ENCODE measurements at regions not wholly inside any gene's neighbourhood (a gene's known extent, or its start where the extent isn't known, plus 50 kb on each side); places are given as distances from the start of the nearest gene placed in this dataset.
A peak's percentile ranks its signal among the peaks of the same experiment; 100 is the strongest.
"Not testable (repeated sequence)": the region's sequence is repeated elsewhere in the genome, so short reads cannot be mapped to it uniquely, and the experiment has no call there.

DNA sequence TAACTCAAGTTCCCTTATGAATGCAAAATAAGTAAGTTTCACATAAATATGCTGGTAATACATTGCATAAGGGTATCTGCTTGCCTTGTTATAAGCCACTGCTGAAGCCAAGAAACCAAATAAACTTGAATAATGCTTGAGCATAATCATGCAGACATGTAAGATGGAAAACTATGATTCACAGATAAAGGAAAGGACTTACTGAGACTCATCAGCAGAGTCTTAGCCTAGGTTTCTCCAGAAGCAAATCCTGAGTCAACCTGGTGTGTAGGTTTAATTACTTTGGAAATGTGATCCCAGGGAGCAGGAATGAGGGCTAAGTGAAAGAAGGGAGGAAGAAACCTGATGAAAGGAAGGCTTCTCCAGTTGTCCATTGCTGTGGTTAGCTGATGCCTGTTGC lies 107.7 kb upstream of the BTG1 start:
- DNase-seq, result peak; percentile 6

DNA sequence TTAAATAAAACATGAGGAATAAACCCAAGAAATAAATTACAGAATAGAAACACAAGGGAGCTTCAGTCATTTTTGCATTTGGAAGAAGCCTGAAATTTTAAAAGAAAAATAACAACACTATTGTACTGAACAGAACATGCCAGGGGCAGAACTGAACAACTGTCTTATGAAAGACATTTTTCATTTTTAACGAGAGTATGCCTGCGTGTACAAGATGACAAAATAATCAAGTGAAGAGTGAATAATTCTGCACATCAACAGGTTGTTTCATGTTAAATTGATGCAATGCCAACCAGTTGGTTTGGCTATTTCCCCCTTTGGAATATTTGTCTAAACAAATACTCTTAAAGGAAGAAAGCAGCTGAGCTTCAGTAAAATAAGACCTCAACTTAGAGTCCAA lies 103.3 kb upstream of the BTG1 start:
- no peak for DNase-seq

DNA sequence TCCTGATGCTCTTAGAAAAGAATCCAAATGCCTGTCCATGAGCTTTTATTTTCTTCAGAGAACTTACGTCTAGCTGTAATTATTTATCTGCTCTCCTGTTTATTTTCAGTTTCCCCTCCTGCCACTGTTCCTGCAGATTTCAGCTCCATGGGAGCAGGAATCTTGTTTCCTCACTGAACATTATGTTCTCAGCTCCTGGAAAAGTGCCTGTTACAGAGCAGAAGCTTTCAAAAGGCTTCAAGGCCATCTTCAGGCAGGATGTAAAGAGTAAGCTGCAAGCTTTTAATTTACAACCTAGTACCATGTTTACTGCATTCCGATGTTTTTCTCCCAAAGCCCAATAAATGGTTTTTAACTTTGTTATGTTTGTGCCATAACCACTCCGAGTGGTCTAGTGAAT lies 98.4 kb upstream of the BTG1 start:
- no peak for DNase-seq

DNA sequence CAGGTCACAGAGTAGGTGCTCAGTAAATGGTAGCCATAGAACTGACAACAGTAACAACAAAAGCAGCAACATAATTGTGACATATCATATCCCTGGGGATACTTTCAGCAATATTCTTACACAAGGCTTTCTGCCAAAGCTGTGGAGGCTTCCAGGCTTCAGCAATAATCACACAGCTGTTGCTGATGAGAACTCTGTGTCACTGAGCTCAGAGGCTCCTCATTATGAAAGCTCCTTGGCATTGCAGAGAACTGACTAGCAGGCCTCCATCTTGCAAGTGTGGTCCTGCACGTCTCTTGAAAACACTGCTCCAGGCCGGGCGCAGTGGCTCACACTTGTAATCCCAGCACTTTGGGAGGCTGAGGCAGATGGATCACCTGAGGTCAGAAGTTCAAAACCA lies 97.3 kb upstream of the BTG1 start:
- peak; percentile 23 for DNase-seq

DNA sequence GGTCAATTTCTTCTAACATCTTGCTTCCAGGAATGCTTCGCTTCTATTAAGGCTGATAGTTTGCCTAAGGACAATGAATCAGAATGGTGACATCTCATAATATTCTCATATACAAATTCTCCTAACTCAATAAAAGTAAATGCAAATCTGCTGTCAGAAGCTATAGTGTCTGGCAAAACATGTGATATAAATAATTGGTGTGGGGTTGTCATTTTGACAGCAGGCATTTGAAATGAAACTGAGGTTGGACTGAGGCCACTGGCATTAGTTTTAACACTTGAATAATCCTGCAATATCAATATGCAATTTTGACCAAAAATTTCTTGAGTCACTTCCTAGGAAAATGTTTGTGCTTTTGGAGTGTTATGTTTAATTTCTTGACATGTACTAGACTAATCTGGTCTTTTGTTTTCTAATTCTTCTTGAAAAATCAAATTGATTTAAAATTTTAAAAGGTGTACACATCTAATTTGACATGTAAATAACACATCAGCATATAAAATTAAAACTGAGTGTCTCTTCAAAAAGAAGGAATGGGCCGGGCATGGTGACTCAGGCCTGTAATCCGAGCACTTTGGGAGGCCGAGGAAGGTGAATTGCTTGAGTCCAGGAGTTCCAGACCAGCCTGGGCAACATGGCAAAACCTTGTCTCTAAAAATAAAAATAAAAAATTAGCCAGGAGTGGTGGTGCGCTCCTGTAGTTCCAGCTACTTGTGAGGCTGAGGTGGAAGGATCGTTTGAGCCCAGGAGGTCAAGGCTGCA lies 92.3 kb upstream of the BTG1 start:
- DNase-seq, result no peak

DNA sequence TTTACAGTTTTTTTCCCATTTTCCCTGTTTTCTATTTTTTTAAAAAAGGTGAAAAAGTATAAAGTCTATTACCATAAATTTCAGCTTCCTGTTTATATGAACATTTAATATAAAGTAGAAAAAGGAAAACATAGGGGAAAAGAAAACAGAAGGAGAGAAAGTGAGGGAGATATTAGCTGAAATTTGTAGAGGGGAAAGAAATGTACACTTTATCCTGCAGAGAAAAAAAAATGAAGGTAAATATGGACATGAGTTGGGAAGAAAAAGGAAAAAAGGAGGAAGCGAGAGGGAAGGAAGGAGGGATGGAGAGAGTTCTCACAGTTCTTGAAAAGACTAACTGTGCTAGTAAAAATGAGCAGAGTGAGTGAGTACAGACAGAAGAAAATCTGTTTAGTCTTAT lies 91.6 kb upstream of the BTG1 start:
- no peak for DNase-seq

DNA sequence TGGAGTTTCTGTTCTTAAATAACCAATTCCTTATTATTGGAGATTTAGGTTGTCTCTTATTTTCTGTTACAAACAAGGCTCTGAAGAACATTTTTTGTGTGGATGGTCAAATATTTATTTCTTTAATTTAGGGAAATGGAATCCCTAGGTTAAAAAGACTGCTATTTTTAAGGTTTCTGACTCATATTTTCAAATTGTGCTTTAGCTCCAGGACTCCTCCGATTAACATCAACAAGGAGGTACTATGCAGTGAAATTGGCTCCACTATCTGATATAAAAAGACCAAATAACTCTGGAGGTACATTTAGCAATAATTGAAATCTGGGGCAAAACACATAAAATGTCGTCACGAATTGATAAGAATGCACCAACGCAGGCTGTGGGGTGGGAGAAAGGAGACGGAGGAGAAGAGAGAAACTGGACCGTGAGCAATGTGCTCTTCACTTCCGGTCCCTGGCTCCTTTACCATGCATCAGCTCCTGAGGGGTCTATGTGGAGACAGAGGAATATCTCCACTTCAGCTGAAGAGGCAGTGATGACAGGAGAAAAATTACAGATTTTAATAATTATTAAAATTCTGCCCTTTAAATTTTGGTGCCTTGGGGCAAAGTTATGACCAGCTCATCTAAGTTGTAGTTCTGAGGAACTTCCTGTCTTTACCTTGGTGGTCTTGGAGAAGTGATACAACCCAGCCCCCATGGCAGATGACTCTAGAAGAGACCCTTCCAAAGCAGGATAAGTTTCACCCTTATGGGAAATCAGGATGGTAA lies 90.2 kb upstream of the BTG1 start:
- DNase-seq, result no peak

DNA sequence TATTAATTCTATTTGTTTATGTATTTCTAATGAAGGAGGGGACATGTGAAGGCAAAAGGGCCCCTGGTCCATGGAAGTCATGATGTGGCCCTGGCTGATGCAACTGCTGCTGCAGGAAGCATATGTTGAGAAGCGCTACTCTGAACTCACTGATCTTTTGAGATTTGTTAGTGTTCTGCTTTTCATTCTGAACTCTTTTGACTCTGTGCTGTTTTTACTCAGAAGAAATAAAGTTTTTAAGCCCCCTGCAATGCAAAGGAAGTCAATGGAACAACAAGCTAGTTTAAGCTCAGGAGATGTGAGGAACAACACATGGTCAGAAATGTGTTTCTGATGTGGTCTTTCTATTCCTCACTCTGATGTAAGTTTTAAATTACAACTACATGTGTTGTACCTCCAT lies 88.9 kb upstream of the BTG1 start:
- DNase-seq, result no peak

DNA sequence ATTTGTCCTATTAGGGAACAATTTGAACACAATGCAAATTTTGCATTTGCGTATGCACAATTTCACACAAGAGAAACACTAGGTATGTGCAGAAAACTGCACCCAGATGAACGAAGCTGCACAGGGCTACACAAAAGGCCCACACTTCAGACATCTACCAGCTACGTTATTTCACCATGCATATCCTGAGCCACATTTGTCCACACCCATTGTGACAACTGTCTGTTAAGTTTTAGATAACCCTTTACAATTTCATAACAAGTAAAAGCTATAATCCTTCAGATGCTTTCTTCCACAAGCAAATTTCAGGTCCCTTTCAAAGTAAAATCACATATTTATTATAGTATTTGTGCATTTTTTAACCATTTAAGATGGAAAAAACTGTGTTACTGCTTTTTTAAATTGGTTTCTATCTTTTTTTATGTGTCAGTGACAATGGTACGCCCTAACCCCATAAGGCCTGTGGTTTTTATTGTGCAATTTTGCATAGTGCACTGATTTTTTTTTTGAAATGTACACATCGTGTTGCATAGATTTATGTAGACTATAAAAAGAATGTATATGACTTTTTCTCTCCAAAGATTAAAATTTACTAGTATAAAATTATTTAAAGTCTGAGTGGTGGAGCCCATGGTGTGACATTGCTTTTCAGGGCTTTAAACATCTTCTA lies 87.8 kb upstream of the BTG1 start:
- no peak for DNase-seq

DNA sequence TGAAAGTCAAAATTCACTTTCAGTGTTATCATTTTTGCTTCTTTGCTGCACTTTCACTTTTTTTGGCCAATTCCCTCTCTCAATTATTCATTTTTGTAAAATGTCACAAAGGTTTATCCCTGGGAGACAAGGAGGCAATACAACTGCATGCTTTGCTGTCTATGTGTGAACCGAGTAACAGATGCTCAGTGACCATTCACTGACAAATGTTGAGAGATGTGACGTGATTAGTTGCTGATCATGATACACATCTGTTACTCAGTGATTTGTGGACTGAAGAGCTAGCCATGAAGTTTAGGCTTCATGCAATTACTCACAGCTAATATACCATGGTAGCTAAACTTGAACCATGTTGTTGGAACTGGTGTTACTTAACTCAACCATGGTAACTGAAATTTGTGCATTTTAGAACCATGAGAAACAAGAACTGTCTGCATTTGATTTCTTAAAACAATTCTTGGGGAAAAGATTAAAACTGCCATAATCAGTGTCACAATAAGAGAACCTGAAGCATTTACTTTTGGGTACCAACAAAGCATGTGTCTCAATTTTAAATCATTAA lies 86.8 kb upstream of the BTG1 start:
- peak; percentile 23 for DNase-seq

DNA sequence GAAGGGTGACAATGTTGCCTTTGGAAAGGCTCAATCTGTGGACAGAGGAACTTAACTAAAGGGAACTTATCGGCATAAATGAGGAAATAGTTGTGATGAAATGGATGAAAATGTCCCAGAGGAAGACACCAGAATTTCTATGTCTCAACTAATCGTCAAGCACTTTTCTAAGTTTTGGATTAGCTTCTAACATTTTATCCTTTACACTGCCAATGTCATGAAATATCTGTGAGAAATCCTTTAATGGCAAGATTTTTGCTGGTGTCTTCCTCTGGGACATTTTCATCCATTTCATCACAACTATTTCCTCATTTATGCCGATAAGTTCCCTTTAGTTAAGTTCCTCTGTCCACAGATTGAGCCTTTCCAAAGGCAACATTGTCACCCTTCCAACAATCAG lies 86.3 kb upstream of the BTG1 start:
- DNase-seq, result not testable (repeated sequence)

DNA sequence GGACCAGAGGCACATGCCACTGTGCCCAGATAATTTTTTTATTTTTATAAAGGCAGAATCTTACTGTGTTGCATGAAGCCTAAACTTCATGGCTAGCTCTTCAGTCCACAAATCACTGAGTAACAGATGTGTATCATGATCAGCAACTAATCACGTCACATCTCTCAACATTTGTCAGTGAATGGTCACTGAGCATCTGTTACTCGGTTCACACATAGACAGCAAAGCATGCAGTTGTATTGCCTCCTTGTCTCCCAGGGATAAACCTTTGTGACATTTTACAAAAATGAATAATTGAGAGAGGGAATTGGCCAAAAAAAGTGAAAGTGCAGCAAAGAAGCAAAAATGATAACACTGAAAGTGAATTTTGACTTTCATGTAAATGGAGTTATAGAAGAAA lies 85.9 kb upstream of the BTG1 start:
- DNase-seq, result not testable (repeated sequence)

DNA sequence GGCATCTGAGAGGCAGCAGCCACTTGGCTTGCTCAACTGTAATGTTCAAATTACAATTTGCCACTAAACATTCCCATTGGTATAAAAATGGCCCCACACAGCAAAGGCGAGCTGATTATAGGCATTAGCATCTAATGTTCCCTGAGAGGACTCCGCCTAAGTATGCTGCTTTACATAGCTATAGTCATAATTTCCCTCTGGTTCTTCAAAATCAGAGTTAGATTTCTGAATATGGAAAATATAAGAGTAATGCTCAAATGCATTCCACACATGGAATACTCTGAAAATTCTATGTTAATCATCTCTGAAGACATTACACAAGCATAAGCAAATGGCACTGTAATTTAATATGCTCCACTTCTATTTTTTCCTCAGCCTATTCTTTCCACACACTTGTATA lies 83.7 kb upstream of the BTG1 start:
- no peak for DNase-seq

DNA sequence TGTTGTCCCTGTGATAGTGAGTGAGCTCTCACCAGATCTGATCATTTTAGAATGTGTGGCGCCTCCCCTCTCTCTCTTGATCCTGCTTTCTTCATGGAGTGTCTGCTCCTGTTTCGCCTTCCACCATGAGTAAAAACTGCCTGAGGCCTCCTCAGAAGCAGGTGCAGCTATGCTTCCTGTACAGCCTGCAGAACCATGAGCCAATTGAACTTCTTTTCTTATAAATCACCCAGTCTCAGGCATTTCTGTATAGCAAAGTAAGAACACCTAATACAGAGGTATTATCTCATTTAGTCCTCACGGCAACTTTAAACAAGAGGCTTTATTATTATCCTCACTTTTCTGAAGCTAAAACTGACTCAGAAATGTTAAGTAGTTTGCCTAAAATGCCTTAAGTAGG lies 81.3 kb upstream of the BTG1 start:
- no peak for DNase-seq

DNA sequence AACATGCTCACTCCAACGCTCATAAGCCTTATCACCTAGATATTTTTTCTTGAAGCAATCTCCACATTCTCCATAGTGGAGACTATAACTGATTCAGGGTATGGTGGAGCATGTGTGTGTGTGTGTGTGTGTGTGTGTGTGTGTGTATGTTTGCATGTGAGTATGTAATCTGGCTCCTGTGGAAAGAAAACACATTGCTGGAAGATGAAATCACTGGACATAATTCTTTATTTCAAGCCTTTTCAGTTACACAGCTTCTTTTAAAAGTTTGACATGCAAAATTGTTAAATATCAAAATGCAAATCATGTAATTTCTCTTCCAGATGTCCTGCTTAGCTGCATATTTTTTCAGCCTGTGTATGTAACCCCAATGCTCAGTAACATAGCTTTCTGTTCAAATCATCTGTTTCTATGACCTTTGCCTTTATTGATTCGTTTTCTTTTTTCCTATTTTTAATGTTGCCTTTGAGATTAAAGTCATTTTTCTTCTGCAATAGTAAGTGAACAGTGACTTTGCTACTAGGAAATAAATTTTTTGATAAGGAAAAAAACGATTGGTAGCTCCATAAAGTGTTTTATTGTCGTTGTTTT lies 80.5 kb upstream of the BTG1 start:
- DNase-seq, result no peak

DNA sequence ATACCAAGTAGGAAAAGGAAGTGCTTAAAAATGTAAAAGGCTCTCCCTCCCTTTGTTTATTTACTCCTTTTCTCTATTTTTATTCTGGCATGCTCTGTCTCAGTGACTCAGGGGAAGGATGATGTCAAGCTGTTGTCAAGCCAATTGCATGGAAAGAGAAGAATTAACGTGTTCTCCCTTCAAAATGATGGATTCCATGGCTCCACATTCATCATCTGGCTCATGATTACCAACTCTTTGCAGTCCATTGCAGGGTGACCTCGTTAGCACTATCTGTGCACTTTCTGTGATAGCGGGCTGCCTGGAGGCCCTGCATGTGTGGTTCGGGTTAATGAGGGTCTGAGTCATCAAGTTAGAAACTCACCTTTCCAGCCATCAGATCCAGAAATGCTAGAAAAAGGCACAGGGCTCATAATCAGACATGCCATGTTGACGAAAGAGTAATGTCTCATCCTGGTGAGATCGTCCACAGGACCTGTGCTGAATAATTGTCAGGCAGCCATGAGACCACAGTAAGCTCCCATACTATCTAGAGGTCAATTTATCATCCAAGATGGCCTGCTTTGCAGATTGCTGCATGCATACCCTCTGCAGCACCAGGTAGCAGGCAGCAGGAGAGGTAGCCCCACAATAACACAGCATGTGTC lies 79.2 kb upstream of the BTG1 start:
- no peak for DNase-seq

DNA sequence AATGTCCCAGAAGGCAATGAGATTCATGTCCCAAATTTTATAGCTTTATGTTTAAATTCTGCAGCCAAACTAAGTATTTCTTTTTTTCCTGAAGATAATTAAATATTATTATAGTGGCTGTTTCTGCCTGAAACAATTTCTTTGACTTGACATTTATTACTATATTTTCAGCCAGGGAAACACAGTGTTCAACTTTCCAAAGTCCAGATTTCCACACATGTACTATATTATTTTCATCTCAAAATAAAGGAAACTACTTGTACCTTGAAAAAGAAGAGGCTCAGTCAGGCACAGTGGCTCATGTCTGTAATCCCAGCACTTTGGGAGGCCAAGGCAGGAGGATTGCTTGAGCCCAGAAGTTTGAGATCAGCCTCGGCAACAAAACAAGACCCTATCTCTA lies 77.8 kb upstream of the BTG1 start:
- DNase-seq, result no peak

DNA sequence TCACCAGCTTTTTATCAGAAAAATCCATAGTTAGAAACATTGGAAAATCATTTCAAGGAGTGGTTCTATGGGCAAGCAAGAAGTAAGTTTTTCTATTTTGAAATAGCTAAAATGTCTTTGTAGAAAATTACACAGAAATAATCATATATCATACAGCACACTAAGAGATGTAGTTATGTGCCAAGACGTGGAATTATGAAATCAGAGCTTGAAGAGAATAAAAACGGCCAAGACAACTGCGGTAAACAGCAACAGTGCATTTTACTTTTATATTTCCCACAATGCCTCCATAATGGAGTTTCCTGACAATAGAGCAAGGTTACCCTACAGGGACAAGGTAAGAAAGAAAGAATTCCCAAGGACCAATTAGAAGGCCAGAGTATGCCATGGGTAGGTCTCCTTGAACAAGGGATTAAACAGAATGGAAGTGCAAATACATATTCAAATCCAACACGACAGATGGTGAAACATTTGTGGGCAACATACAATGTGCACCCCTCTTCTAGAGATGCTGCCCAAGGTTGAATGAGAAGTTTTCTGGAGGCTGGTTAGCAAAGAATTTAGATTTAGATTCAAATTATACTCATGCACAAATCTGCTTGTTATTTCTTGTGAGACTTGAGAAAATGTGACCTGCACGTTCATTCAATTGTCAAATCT lies 76.1 kb upstream of the BTG1 start:
- DNase-seq, result no peak

DNA sequence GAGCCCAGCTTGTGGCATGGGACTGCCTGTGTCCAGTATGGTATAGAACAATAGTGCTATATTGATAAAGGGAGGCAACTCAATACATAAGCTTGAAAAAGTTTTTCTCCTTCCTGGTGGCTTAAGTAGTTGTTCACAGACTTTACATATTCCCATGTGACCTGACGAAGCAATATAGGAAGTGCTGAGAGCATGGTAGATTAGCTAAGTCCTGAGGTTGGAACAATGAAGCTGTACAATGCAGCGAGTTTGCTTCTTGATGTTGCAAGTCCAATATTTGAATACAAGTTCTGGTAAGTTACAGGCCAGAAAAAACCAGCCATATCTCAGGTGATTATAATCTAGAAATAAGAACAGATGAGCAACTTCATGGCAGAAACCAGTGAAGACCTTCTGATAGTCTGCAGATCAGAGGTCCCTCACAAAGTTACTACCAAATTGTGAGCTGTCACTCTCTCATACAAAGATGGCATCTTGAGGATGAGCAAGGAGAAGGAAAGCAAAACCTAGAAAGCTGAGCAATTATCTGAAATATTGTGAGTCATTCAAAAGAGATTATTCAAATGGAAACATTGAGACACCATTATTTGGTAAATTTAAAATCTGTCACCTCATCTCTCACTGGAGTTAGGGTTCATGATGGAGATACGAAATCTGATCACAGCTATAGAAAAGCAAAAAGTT lies 72.9 kb upstream of the BTG1 start:
- DNase-seq, result no peak

DNA sequence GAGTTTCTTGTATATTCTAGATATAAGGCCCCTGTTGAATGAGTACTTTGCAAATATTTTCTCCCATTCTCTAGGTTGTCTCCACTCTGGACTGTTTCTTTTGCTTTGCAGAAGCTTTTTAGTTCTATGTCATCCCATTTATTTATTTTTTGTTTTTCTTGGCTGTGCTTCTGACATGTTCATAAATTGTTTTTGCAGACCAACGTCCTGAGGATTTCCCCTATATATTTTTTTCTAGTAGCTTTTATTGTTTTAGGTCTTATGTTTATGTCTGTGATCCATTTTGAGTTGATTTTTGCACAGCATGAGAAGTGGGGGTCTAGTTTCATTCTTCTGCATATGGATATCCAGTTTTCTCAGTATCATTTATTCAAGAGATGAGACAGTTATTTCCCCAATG lies 70.4 kb upstream of the BTG1 start:
- DNase-seq, result no peak

DNA sequence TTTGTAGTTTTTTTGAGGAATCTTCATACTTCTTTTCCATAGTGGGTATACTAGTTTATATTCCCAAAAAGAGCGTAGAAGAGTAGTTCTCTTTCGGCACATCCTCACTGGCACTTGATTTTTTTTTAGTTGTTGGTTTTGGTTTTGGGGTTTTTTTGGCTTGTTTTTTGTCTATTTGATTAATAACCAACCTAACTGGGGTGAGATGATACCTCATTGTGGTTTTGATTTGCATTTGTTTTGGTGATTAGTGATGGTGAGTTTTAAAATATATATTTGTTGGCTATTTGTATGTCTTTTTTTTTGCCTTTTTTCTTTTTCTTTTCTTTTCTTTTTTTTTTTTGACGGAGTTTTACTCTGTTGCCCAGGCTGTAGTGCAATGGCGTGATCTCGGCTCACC lies 69.7 kb upstream of the BTG1 start:
- DNase-seq, result no peak

DNA sequence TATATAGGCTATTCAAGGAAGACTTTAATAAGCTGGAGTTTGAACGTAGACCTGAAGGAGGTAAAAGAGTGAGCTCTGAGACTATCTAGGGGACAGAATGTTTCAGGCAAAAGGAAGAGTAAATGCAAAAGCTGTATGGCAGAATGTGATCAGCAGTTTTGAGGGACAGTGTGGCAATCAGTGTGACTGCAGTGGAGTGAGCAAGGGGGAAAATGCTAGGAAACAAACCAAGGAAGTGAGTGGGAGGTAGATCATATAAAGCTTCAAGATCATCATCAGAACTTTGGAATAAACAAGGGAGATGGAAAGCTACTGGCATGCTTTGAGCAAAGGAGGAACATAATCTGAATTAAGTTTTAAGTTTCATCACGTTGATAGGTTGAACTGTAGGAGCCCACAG lies 67.5 kb upstream of the BTG1 start:
- DNase-seq, result no peak

Data from NCI-H82 (cell line).